ENCODE measurements at regions not wholly inside any gene's neighbourhood (a gene's known extent, or its start where the extent isn't known, plus 50 kb on each side); places are given as distances from the start of the nearest gene placed in this dataset.
"Not testable (repeated sequence)": the region's sequence is repeated elsewhere in the genome, so short reads cannot be mapped to it uniquely, and the experiment has no call there.

DNA sequence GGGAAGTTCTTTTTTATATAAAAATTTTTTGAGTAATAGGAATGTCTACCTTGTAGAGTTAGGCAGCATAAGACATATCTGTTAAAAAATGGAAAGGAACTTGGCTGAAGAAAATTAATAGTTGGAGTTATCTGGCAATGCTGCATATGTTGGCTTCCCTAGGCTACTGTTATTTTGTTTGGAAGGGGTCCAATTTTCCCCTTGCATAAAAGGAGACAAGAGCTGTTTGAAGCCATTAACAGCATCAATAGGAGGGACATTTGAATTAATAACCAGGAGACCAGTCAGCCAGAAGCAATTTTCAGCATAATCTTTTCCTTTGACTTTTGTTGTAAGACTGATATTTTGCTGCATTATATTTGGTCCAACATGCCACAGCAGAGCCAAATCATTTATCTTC, 80.9 kb upstream of the TAB2 start:
- DNase-seq (ENCODE audit: low read depth, low spot score), result no peak

GRCh38 chr6:149237464-149237863, 80.0 kb upstream of the TAB2 start:
- DNase-seq (ENCODE audit: low read depth, low spot score), result no peak

GRCh38 chr6:149239573-149240209, 77.8 kb upstream of the TAB2 start:
- no peak for DNase-seq (ENCODE audit: low read depth, low spot score)

DNA sequence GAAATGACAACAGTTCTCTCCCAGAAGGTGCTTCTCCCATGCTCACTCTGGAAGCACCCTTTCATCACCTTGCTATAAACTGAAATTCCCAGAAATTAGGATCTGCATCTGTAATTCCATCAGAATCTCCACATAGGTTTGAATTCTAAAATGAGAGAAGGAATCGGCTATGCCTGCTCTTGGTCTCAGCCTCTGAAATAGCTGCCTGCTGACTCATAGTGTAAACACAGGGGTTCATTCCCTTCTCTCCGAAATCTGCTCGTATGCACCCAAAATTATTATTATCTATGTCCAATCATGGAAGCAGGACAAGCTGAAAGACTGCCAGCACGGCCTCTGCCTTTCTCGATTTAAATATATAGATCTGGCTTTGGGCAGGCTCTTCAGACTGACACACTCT, 74.6 kb upstream of the TAB2 start:
- DNase-seq (ENCODE audit: low read depth, low spot score), result no peak

- no peak for DNase-seq (ENCODE audit: low read depth, low spot score)
Observed at GRCh38 chr6:149244105-149244504, 73.4 kb upstream of the TAB2 start.

DNA sequence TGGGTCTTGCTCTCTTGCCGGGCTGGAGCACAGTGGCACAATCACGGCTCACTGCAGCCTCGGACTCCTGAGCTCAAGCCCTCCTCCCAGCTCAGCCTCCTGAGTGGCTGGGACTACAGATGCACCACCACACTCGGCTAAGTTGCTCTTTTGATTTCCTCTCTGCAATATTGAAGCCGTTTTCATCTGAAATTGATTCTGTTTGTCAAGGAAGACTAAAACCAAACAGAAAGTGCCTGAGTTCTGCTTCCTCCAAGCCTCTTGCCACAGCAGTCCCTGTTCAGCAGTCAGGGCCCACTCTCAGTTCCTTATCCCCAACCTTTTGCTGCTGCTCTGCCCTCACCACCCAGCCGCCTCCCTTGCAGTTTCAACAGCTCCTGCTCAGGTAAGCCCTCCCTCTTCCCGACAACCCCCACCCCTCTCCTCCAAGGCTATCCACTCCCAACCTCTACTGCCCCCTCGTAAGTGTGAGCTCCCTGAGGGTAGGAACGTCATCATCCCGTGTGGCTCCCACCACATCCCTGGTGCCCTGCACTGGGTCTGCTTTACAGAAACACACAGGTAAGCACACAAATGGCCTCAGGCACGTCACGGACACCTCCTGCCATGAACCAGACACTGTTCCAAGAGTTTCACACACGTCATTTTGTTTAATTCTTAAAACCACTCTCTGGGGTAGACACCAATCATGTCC, 70.7 kb upstream of the TAB2 start:
- DNase-seq (ENCODE audit: low read depth, low spot score), result no peak

GRCh38 chr6:149247385-149247763, 70.1 kb upstream of the TAB2 start:
- DNase-seq (ENCODE audit: low read depth, low spot score), result no peak

DNA sequence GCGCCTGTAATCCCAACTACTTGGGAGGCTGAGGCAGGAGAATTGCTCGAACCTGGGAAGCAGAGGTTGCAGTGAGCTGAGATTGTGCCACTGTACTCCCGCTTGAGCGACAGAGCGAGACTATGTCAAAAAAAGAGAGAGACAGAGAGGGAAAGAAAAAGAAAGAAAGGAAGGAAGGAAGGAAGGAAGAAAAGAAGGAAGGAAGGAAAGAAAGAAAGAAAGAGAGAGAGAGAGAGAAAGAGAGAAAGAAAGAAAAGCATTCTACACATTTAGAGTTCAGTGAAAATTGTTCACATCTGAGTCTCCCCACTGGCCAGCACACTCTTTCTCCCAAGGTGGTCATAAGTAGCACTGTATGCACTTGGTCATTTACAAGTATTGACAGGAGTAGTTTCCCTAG, 69.2 kb upstream of the TAB2 start:
- not testable (repeated sequence) for DNase-seq (ENCODE audit: low read depth, low spot score)

GRCh38 chr6:149248693-149249369, 68.7 kb upstream of the TAB2 start:
- no peak for DNase-seq (ENCODE audit: low read depth, low spot score)

DNA sequence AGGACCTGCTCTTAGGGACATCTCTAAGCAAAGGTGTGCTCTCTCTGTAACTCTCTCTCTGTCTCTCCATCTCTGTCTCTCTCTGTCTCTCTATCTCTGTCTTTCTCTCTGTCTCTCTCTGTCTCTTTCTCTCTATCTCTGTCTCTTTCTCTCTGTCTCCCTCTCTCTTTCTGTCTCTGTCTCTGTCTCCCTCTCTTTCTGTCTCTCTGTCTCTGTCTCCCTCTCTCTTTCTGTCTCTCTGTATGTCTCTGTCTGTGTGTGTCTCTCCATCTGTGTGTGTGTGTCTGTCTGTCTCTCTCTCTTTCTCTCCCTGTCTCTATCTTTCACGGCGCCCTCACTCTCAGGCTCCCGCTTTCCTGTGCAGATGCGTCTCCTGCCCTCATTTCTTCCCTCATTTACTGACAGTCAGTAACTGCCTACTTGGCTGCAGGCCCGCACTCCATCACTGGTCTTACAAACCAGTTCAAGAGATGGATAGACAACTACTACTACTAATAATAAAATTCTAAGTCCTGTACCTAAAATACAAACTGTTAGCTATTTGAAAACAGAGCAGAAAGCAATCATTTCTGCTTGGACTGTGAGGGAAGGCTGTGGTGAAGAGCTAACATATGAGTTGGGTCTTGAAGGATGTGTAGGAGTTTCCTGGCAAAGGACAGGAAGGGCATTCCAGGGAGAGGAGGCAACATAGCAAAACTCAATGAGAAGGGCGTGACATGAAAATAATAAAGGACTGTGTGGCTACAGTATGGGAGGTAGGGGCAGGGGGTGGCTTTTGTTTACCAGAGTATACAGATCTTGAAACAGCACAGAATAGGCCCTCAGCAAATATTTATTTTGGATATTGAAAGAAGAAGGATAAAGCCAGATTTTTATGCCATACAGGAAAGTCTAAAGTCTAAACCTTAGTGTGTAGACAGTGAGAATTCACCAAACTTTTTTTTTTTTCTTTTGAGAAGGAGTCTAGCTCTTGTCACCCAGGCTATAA, 67.8 kb upstream of the TAB2 start:
- no peak for DNase-seq (ENCODE audit: low read depth, low spot score)

- DNase-seq (ENCODE audit: low read depth, low spot score), result no peak
Observed at GRCh38 chr6:149250951-149251350, 66.6 kb upstream of the TAB2 start.

DNA sequence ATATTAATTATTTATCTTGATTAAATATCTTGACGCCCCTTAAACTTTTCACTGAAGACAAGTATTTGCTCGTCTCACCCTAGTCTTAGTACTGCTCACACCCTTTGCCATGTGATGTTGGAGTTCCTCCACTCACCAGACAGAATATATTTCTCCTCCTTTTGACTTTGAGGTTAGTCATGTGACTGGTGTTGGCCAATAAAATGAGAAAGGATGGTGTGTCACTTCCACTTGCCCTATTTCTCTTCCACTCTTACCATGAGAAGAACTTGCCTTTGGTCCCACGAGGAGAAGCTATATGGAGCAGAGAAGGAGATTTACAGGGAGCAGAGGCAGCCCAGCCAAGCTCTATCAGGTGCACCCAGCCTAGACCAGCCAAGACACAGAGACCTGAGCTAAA, 64.9 kb upstream of the TAB2 start:
- no peak for DNase-seq (ENCODE audit: low read depth, low spot score)

DNA sequence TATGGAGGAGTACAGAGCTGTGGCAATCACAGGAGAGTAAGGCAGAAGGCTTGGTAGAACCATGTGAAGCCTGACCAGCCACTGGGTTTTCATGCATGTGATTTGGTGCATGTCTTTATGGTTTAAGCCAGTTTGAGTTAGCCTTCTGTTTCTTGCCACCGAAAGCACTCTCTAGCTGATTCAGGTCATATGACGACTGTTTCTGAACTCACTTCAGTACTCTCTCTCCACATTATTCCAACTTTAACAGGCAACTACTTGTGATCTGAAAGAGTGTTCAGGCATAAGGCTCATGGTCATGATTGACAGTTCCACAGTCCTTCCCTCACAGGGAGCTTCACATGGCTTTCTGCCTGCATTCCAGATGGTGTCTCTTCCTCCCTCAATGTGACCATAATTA, 63.3 kb upstream of the TAB2 start:
- no peak for DNase-seq (ENCODE audit: low read depth, low spot score)

DNA sequence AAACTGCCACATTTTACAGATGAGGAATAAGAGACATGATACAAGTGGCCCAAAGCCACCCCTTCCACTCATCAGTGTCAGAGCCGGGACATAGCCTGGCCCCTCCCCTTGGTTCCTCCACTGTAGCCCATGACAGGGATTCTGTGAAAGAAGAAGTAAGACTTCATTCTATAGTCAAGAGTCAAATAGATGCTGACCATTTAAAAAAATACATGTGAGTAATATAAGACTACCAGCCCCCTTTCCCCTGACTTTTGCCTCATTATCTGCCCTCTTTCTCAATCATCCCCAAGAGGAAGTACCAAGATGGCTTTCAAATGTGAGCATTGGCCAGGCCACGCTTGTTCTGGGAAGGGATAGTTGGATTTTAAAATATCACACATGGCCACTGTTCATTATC, 57.8 kb upstream of the TAB2 start:
- DNase-seq (ENCODE audit: low read depth, low spot score), result no peak

DNA sequence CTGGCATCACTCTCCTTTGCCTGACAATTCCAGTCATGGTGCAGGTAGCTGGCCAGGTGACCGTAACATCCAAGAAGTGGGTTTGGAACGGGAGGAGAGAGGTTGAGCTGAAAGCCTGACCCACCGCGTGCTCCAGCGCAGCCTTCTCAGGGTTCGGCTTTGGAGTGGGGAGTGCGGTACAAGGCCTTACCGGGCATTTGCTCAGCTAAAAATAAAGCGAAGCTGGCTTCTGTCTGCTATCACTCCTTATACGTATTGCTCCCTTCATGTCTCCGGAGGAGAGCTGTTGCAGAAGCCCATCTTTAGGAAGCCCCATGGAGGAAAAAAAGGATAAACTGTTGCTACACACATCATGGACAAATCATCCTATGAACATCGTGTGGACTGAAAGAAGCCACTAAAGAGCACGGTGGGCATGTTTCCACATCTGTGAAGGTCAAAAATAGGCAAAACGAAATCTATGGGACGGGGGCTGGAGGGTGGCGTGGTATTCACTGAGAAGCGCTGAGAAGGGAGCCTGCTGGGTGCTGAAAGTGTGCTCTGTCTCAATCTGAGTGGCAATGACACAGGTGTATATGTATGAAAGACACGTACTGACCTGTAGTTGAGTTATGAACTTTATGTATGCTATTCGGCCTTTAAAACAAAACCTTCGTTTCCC, 57.2 kb upstream of the TAB2 start:
- no peak for DNase-seq (ENCODE audit: low read depth, low spot score)

- no peak for DNase-seq (ENCODE audit: low read depth, low spot score)
Observed at GRCh38 chr6:149261364-149262040, 56.0 kb upstream of the TAB2 start.

DNA sequence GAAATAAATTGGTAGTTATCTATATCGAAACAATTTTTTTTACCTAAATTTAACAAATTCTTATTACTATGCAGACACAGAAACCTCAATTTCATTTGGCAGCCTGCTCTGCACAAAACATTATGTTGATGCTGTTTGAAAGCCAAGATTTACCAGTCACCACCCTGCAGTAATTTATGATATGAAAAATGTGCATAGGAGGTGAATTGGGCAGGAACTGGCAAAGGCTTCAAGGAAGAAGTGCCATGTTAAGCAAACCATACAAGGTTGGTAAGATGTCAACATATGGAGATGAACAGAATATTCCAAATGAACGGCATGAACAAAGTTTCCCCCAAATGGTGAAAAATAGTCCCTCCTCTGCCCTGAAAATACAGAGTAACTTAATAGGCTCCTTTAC, 54.2 kb upstream of the TAB2 start:
- no peak for DNase-seq (ENCODE audit: low read depth, low spot score)

DNA sequence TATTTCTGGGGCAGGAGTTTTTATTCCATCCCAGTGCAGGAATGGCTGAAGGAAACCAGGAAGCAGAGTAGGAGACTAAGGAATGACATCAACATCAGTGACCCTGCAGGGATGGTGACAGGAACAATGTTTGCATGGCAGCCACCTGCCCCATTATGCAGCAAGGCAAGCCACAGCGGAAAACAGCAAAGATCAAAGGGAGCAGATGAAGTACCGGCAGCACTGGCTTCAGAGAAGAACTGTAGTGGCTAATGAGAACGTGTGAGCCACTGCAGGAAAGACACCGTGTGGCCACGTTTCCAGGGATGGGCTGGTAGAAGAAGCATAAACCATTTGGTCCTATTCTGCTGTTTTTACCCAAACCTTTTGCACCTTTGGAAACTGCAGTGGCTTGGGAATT, 52.9 kb upstream of the TAB2 start:
- no peak for DNase-seq (ENCODE audit: low read depth, low spot score)

DNA sequence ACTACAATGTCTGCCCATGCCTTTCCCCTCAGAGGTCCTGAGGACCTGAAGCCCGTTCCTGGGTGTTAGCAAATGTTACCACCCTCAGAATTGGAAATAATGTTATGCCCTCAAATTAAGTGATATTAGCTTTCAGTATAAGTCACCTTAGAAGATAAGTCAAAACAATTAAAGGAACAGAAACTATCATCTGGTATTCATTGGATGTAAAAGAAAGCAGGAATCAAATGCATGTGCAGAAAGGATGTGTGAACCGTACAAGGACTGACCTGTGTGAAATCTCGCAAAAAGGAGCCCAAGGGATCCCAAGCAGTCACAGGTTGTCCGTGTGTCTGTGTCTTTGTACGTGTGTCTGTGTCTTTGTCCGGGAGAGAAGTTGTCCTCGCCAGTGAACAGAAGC, 51.6 kb upstream of the TAB2 start:
- DNase-seq (ENCODE audit: low read depth, low spot score), result no peak

- no peak for DNase-seq (ENCODE audit: low read depth, low spot score)
Observed at GRCh38 chr6:149266659-149267058, 50.9 kb upstream of the TAB2 start.

GRCh38 chr6:149267072-149267471, 50.4 kb upstream of the TAB2 start:
- DNase-seq (ENCODE audit: low read depth, low spot score), result no peak

All from iPS DF 19.7 (cell line).